ENCODE measurements at regions not wholly inside any gene's neighbourhood (a gene's known extent, or its start where the extent isn't known, plus 50 kb on each side); places are given as distances from the start of the nearest gene placed in this dataset.
"Not testable (repeated sequence)": the region's sequence is repeated elsewhere in the genome, so short reads cannot be mapped to it uniquely, and the experiment has no call there.

GRCh38 chrX:41018391-41019040, 66.7 kb upstream of the USP9X start:
- TF ChIP-seq CTCF, POLR2A (IDR thresholded peaks at IDR 0.05): not testable (repeated sequence)

Data from breast epithelium (tissue), 3 donors.